AG04450 (cell line): ENCODE measurements at regions not wholly inside any gene's neighbourhood (a gene's known extent, or its start where the extent isn't known, plus 50 kb on each side); places are given as distances from the start of the nearest gene placed in this dataset.

Experiments used
- CTCF ChIA-PET: fragments of 300-600, 350-600 bp; formaldehyde crosslinking; extraction: SDS; loops from one replicate; lab custom pipeline; 2022; ENCODE audit warnings: antibody characterized with exemption, inconsistent platforms; lab: Charles Lee
- POLR2A ChIA-PET: fragments of 350-600 bp; formaldehyde crosslinking; extraction: SDS; loops from one replicate; lab custom pipeline; 2021; ENCODE audit warnings: antibody characterized with exemption, inconsistent platforms; lab: Yijun Ruan, JAX
- DNase-seq: peaks from one replicate; pipeline ENCODE4 v3.0.0-alpha.2; 2011; ENCODE audit warnings: low read depth, low spot score
- H3K27ac ChIP-seq: one replicate; pipeline ENCODE4 v1.5.1; 2012; ENCODE audit warnings: low read depth, low read length, control low read depth
- H3K27me3 ChIP-seq: one replicate; pipeline ENCODE4 v1.6.0; 2012; ENCODE audit warnings: low read length; ENCODE audit not compliant: control insufficient read depth, insufficient read depth
- H3K4me3 ChIP-seq: 2 replicates; pipeline ENCODE4 v1.5.1; 2011; ENCODE audit warnings: mild to moderate bottlenecking, low read depth, low read length, control low read depth
- H3K9me3 ChIP-seq: 2 replicates; pipeline ENCODE4 v1.5.1; 2012; ENCODE audit warnings: low read length; ENCODE audit not compliant: control insufficient read depth, insufficient read depth
- CTCF ChIP-seq: IDR thresholded peaks from 2 replicates; pipeline ENCODE4 v1.5.1; 2011; ENCODE audit warnings: low read depth, low read length, control low read depth, inconsistent platforms

GRCh38 chr3:7999384-7999783 is 502.2 kb upstream of the LMCD1 start:
- CTCF ChIA-PET: no interaction called here
- POLR2A ChIA-PET: no interaction called here

GRCh38 chr3:8001307-8001706 is 500.3 kb upstream of the LMCD1 start:
- ChIA-PET CTCF (no interaction called here), POLR2A (no interaction called here)
- Histone ChIP-seq H3K27ac (no peak overlapping the region), H3K9me3 (peaks cover 36% of the 10 kb centered on the region), H3K27me3 (no peaks in the 10 kb centered on the region), H3K4me3 (no peak overlapping the region)
- TF ChIP-seq CTCF: no peak
- no peak for DNase-seq

More at GRCh38 chr3:7999384-7999783, 502.2 kb upstream of the LMCD1 start:
- no peak overlapping the region for H3K27ac ChIP-seq
- no peak overlapping the region for H3K4me3 ChIP-seq
- DNase-seq: no peak
- peaks cover 33% of the 10 kb centered on the region for H3K9me3 ChIP-seq
- TF ChIP-seq CTCF: no peak
- no peaks in the 10 kb centered on the region for H3K27me3 ChIP-seq

GRCh38 chr3:8001712-8002111 is 499.9 kb upstream of the LMCD1 start:
- Histone ChIP-seq H3K9me3 (peaks cover 36% of the 10 kb centered on the region), H3K4me3 (no peak overlapping the region), H3K27ac (no peak overlapping the region), H3K27me3 (no peaks in the 10 kb centered on the region)
- TF ChIP-seq CTCF: no peak
- DNase-seq: no peak
- ChIA-PET CTCF (no interaction called here), POLR2A (no interaction called here)

GRCh38 chr3:8011902-8012301 is 489.7 kb upstream of the LMCD1 start:
- CTCF ChIA-PET: no interaction called here
- TF ChIP-seq CTCF: no peak
- H3K9me3 ChIP-seq: peaks cover 14% of the 10 kb centered on the region
- no peak for DNase-seq
- H3K27me3 ChIP-seq: no peaks in the 10 kb centered on the region
- H3K27ac ChIP-seq: no peak overlapping the region
- POLR2A ChIA-PET: no interaction called here
- no peak overlapping the region for H3K4me3 ChIP-seq

- H3K4me3 ChIP-seq: no peak overlapping the region
- DNase-seq: no peak
- ChIA-PET CTCF (no interaction called here), POLR2A (no interaction called here)
- H3K27ac ChIP-seq: no peak overlapping the region
- peaks cover 12% of the 10 kb centered on the region for H3K9me3 ChIP-seq
- no peaks in the 10 kb centered on the region for H3K27me3 ChIP-seq
- TF ChIP-seq CTCF: no peak
These were observed 481.4 kb upstream of the LMCD1 start for GRCh38 chr3:8020047-8020841.
